GM18517 (cell line): ENCODE measurements at regions not wholly inside any gene's neighbourhood (a gene's known extent, or its start where the extent isn't known, plus 50 kb on each side); places are given as distances from the start of the nearest gene placed in this dataset.
"Not testable (repeated sequence)": the region's sequence is repeated elsewhere in the genome, so short reads cannot be mapped to it uniquely, and the experiment has no call there.

Source experiments
- ATAC-seq: cut with Tn5 transposase; IDR thresholded peaks from one replicate; pipeline ENCODE4 v1.9.1; 2021; ENCODE audit warnings: mild to moderate bottlenecking, moderate library complexity; ENCODE audit not compliant: unreplicated experiment

GRCh38 chr15:31503758-31504461 is 177.3 kb downstream of the KLF13 start:
- no peak for ATAC-seq

- ATAC-seq: no peak
Measured at GRCh38 chr15:31504462-31504839, 177.8 kb downstream of the KLF13 start.

- not testable (repeated sequence) for ATAC-seq
Measured at GRCh38 chr15:31507573-31507972, 180.9 kb downstream of the KLF13 start.

GRCh38 chr15:31508656-31509055 is 182.0 kb downstream of the KLF13 start:
- no peak for ATAC-seq

- ATAC-seq: no peak
Measured at GRCh38 chr15:31510057-31510456, 183.4 kb downstream of the KLF13 start.

- no peak for ATAC-seq
Measured at GRCh38 chr15:31511707-31512310, 185.2 kb downstream of the KLF13 start.

- no peak for ATAC-seq
Measured at GRCh38 chr15:31513178-31513577, 186.5 kb downstream of the KLF13 start.

- no peak for ATAC-seq
Measured at GRCh38 chr15:31516440-31516839, 189.8 kb downstream of the KLF13 start.

- no peak for ATAC-seq
Measured at GRCh38 chr15:31516874-31517273, 190.2 kb downstream of the KLF13 start.

GRCh38 chr15:31517711-31518110 is 191.1 kb downstream of the KLF13 start:
- ATAC-seq: no peak

- no peak for ATAC-seq
Measured at GRCh38 chr15:31522028-31522427, 195.4 kb downstream of the KLF13 start.

- ATAC-seq: no peak
Measured at GRCh38 chr15:31523027-31523654, 196.5 kb downstream of the KLF13 start.

GRCh38 chr15:31523655-31524049 is 197.0 kb downstream of the KLF13 start:
- no peak for ATAC-seq

GRCh38 chr15:31525185-31525695 is 198.6 kb downstream of the KLF13 start:
- no peak for ATAC-seq

GRCh38 chr15:31525988-31526665 is 199.5 kb downstream of the KLF13 start:
- no peak for ATAC-seq

GRCh38 chr15:31526916-31527690 is 200.5 kb downstream of the KLF13 start:
- ATAC-seq: no peak

GRCh38 chr15:31528846-31529245 is 202.2 kb downstream of the KLF13 start:
- no peak for ATAC-seq

GRCh38 chr15:31537770-31538592 is 211.3 kb downstream of the KLF13 start:
- no peak for ATAC-seq

- no peak for ATAC-seq
Measured at GRCh38 chr15:31540633-31541032, 214.0 kb downstream of the KLF13 start.

GRCh38 chr15:31544361-31544760 is 217.7 kb downstream of the KLF13 start:
- ATAC-seq: no peak
